ENCODE measurements at regions not wholly inside any gene's neighbourhood (a gene's known extent, or its start where the extent isn't known, plus 50 kb on each side); places are given as distances from the start of the nearest gene placed in this dataset.

DNA sequence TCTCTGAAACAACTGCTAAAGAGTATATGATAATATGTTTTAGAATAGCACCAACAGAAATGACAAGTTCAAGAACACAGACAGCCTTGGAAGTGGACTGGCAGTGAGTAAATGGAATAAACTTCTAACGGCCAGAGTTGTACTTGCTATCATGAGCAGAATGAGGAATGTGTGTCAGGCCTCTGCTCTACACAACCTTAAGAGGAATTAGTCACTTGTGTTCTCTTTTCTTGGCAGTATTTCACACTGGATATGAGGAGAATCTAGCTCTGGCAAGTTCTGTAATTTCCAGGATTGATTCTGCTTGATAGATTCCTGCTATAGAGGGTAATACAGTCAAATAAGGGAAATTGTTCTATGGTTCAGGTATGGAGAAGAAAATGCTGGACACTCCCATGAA is 757.3 kb downstream of the EFNB2 start:
- intact Hi-C loops (cut with DNase I; ENCODE audit: low total_unique reads), result no loop called here
- H3K36me3 ChIP-seq (ENCODE audit: low read depth, missing control alignments), result no peaks in the 10 kb centered on the region
- H3K9me3 ChIP-seq, result no peaks in the 10 kb centered on the region
- WGBS, 2 donors, result 38 to 44% methylated on average over 1 of the region's 1 CpG
- DNase-seq, result no peak
- H3K27ac ChIP-seq, result no peak overlapping the region
- no peak for TF ChIP-seq POLR2A (IDR thresholded peaks at IDR 0.05)
- TF ChIP-seq, protein P1, sequence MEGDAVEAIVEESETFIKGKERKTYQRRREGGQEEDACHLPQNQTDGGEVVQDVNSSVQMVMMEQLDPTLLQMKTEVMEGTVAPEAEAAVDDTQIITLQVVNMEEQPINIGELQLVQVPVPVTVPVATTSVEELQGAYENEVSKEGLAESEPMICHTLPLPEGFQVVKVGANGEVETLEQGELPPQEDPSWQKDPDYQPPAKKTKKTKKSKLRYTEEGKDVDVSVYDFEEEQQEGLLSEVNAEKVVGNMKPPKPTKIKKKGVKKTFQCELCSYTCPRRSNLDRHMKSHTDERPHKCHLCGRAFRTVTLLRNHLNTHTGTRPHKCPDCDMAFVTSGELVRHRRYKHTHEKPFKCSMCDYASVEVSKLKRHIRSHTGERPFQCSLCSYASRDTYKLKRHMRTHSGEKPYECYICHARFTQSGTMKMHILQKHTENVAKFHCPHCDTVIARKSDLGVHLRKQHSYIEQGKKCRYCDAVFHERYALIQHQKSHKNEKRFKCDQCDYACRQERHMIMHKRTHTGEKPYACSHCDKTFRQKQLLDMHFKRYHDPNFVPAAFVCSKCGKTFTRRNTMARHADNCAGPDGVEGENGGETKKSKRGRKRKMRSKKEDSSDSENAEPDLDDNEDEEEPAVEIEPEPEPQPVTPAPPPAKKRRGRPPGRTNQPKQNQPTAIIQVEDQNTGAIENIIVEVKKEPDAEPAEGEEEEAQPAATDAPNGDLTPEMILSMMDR (IDR thresholded peaks at IDR 0.05), result no peak
- no peaks in the 10 kb centered on the region for H3K4me1 ChIP-seq
- no peak overlapping the region for H3K4me3 ChIP-seq
- no peaks in the 10 kb centered on the region for H3K27me3 ChIP-seq

DNA sequence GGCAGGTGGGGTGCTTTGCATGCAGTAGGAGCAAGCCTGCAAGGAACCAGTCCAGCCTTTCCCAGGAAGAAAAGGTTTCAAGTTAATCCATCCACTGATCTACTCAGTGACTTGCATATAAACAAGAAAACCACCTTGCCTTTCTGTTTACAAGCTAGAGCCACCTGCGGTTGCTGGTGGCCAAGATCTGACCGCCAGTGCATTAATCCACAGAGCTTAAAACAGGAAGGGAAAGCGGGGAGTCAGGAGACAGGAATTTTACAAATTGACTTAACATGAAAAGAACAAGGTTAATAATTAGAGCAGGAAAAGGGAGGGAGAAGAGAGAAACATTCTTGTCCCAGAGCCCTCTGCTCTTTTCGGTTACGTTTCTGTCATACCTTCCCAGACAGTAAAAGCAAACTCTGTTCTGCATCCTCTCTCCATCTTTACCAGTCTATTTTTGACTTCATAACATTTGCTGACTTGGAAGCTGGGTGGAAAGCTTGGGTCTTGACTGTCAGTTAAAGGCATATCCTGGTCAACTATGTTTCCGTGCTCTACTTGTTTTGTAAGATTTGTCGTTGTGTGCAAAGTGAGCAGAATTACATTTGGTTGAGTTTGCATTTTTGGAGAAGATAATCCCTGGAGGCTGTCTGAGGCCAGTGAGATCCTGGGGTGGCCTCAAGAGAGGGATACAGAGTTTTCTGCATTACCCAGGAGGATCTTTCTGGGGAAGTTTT is 760.6 kb downstream of the EFNB2 start:
- H3K36me3 ChIP-seq (ENCODE audit: low read depth, missing control alignments), result no peaks in the 10 kb centered on the region
- H3K27me3 ChIP-seq, result no peaks in the 10 kb centered on the region
- no peaks in the 10 kb centered on the region for H3K4me1 ChIP-seq
- H3K9me3 ChIP-seq, result no peaks in the 10 kb centered on the region
- H3K27ac ChIP-seq, result no peak overlapping the region
- intact Hi-C loops (cut with DNase I; ENCODE audit: low total_unique reads), result no loop called here
- no peak overlapping the region for H3K4me3 ChIP-seq
- WGBS, 2 donors, result 66 to 75% methylated on average over 7 of the region's 7 CpGs
- no peak for TF ChIP-seq POLR2A (IDR thresholded peaks at IDR 0.05)
- TF ChIP-seq, protein P1 (IDR thresholded peaks at IDR 0.05), result no peak
- no peak for DNase-seq

DNA sequence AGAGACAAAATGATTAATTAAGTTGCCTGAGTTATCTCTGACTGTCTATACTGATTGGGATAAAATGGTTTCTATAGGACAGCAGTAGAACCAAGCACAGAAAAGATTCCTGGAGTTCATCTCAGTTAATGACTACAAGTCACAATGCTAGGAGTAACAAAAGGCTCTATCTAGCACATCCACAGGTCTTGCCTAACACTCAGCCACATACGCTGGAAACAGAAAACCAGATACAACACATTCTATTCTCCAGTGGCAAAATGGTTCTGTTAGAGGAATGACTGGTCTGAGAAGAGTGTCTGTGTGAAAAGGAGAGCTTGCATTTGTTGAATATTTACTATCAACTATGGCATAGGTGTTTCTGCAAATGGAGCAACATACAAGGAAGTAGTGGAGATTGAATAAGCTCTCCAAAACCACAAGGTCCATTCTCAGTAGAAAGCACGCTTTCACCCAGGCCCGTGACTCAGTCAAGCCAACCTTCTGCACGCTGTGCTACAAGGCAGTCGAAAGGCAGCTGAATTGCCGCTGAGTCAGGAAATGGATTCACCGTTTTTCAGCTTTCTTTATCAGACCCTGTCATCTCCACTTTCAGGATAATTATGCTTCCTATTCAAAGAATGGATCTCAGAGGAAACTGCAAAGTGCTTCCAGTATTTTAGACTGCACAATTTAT is 761.5 kb downstream of the EFNB2 start:
- no peaks in the 10 kb centered on the region for H3K4me1 ChIP-seq
- no peak for TF ChIP-seq POLR2A (IDR thresholded peaks at IDR 0.05)
- 60 to 82% methylated on average over 7 of the region's 7 CpGs for WGBS, 2 donors
- intact Hi-C loops (cut with DNase I; ENCODE audit: low total_unique reads), result no loop called here
- no peaks in the 10 kb centered on the region for H3K27me3 ChIP-seq
- DNase-seq, result no peak
- H3K27ac ChIP-seq, result no peak overlapping the region
- H3K4me3 ChIP-seq, result no peak overlapping the region
- no peaks in the 10 kb centered on the region for H3K9me3 ChIP-seq
- no peaks in the 10 kb centered on the region for H3K36me3 ChIP-seq (ENCODE audit: low read depth, missing control alignments)

DNA sequence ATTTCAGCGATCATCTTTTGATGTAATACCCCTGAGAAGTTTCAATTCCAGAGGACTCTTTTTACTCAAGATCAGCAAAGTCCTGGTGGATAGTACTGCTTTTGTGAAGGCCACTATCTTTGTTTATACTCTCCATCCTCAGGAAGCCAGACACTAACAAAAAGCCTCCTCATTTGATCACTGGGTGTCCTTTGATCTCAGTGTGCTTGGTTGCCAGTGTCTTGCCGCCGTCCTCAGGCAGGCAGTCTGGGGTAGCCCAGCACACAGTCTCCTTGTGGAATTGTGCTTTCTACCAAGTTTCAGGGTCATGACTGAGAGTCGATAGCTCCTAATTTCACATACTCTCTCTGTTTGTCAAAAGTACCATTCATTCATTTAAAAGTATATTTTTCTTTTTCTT is 762.2 kb downstream of the EFNB2 start:
- no peak for TF ChIP-seq POLR2A (IDR thresholded peaks at IDR 0.05)
- TF ChIP-seq, protein P1 (IDR thresholded peaks at IDR 0.05), result no peak
- Histone ChIP-seq H3K4me3 (no peak overlapping the region), H3K9me3 (no peaks in the 10 kb centered on the region), H3K27ac (no peak overlapping the region), H3K4me1 (no peaks in the 10 kb centered on the region), H3K27me3 (no peaks in the 10 kb centered on the region), H3K36me3 (ENCODE audit: low read depth, missing control alignments) (no peaks in the 10 kb centered on the region)
- WGBS, 2 donors, result 56 to 71% methylated on average over 4 of the region's 4 CpGs
- DNase-seq, result no peak
- intact Hi-C loops (cut with DNase I; ENCODE audit: low total_unique reads), result no loop called here

DNA sequence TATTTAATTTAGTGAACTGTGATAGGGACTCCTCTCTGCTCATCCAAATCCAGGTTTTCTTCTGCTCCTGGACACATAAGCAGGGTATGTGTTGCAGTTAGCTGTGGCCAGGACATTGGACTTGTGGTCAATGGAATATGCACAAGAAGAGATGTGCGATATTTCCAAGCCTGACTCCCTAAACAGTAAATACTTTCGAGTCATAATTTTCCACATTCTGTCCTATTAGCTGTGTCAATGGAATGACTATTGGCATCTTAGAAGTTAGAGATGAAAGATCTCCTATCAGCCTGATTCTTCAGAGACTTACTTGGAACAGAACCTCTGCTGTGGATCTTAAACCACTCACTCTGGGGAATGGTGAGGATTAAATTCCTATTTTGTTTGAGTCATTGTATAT is 771.0 kb downstream of the EFNB2 start:
- WGBS, 2 donors, result 84 to 94% methylated on average over 2 of the region's 2 CpGs
- H3K9me3 ChIP-seq, result no peaks in the 10 kb centered on the region
- no peak overlapping the region for H3K4me3 ChIP-seq
- no peak overlapping the region for H3K27ac ChIP-seq
- intact Hi-C loops (cut with DNase I; ENCODE audit: low total_unique reads), result no loop called here
- no peak for TF ChIP-seq POLR2A (IDR thresholded peaks at IDR 0.05)
- TF ChIP-seq, protein P1 (IDR thresholded peaks at IDR 0.05), result no peak
- H3K36me3 ChIP-seq (ENCODE audit: low read depth, missing control alignments), result no peaks in the 10 kb centered on the region
- no peaks in the 10 kb centered on the region for H3K4me1 ChIP-seq
- DNase-seq, result no peak
- H3K27me3 ChIP-seq, result no peaks in the 10 kb centered on the region
